Common myeloid progenitor, CD34-positive (primary cell): ENCODE measurements at regions not wholly inside any gene's neighbourhood (a gene's known extent, or its start where the extent isn't known, plus 50 kb on each side); places are given as distances from the start of the nearest gene placed in this dataset.

Experiments used
- CTCF ChIA-PET: fragments of 350-600 bp; sonication (Branson Sonifier 250); formaldehyde crosslinking; loops from one replicate; lab custom pipeline; 2021; ENCODE audit warnings: antibody characterized with exemption; lab: Charles Lee
- POLR2A ChIA-PET: fragments of 350-600 bp; sonication (Branson Sonifier 250); formaldehyde crosslinking; loops from one replicate; lab custom pipeline; 2021; ENCODE audit warnings: antibody characterized with exemption; lab: Charles Lee
- DNase-seq, 3 donors: peaks; one replicate each; pipeline versions ENCODE4 v3.0.0 to v3.0.0-alpha.2; 2013
- H3K27ac ChIP-seq, 2 experiments: 1 replicate in 1 of 2; 2 replicates in 1 of 2; pipeline ENCODE4 v1.7.0; 2013; ENCODE audit warnings: inconsistent platforms in 2 of 2, low read length in 2 of 2, mild to moderate bottlenecking in 2 of 2, low read depth in 1 of 2, moderate library complexity in 1 of 2; ENCODE audit not compliant: severe bottlenecking in 2 of 2, insufficient read depth in 1 of 2, poor library complexity in 1 of 2
- H3K27me3 ChIP-seq, 5 experiments: replicated peaks in 2 of 5; 1 replicate in 3 of 5; 2 replicates in 2 of 5; pipeline versions ENCODE4 v1.6.1 to v1.7.0; 2013; ENCODE audit warnings: low read length in 4 of 5, mild to moderate bottlenecking in 2 of 5, moderate library complexity in 2 of 5, inconsistent platforms in 1 of 5; ENCODE audit not compliant: insufficient read depth in 5 of 5, control insufficient read depth in 4 of 5
- H3K36me3 ChIP-seq, 4 experiments: 1 replicate in 2 of 4; 2 replicates in 2 of 4; pipeline versions ENCODE4 v1.6.1 to v1.7.0; 2013; ENCODE audit warnings: low read length in 3 of 4, control low read depth in 1 of 4, mild to moderate bottlenecking in 1 of 4; ENCODE audit not compliant: control insufficient read depth in 4 of 4, insufficient read depth in 4 of 4
- H3K4me1 ChIP-seq, 4 experiments: 1 replicate in 3 of 4; 2 replicates in 1 of 4; pipeline versions ENCODE4 v1.6.1 to v1.7.1; 2013; ENCODE audit warnings: low read length in 3 of 4, mild to moderate bottlenecking in 3 of 4, control low read depth in 1 of 4, inconsistent platforms in 1 of 4, moderate library complexity in 1 of 4; ENCODE audit not compliant: control insufficient read depth in 4 of 4, insufficient read depth in 4 of 4; ENCODE audit errors: control extremely low read depth in 1 of 4
- H3K4me3 ChIP-seq, 7 experiments: 1 replicate in 4 of 7; 2 replicates in 3 of 7; pipeline versions ENCODE4 v1.5.1 to v1.7.0; 2013; ENCODE audit warnings: mild to moderate bottlenecking in 7 of 7, low read length in 6 of 7, moderate library complexity in 6 of 7, inconsistent platforms in 2 of 7, low read depth in 2 of 7, control low read depth in 1 of 7; ENCODE audit not compliant: insufficient read depth in 4 of 7, control insufficient read depth in 1 of 7; ENCODE audit errors: extremely low read depth in 1 of 7
- H3K9me3 ChIP-seq, 5 experiments: 1 replicate in 4 of 5; 2 replicates in 1 of 5; pipeline versions ENCODE4 v1.6.1 to v1.7.1; 2013; ENCODE audit warnings: low read length in 4 of 5, mild to moderate bottlenecking in 2 of 5, inconsistent platforms in 1 of 5, low read depth in 1 of 5, moderate library complexity in 1 of 5; ENCODE audit not compliant: control insufficient read depth in 4 of 5, insufficient read depth in 2 of 5; ENCODE audit errors: control extremely low read depth in 1 of 5
- WGBS: methylation state at CpG from one replicate; pipeline ENCODE4 v1.1.5; 2013; ENCODE audit not compliant: insufficient coverage; 5-methylcytosine and 5-hydroxymethylcytosine counted together

- Histone ChIP-seq H3K4me3 (no peak overlapping the region), H3K9me3 (no peaks in the 10 kb centered on the region), H3K4me1 (no peaks in the 10 kb centered on the region), H3K27me3 (peaks cover 0 to 2% (median 0%) of the 10 kb centered on the region in 5 experiments), H3K36me3 (no peaks in the 10 kb centered on the region), H3K27ac (no peak overlapping the region)
- ChIA-PET POLR2A (no interaction called here), CTCF (no interaction called here)
- DNase-seq, result no peak
- WGBS, result no CpG with 5 or more reads among the region's 1 CpG
Observed at GRCh38 chr4:163077680-163078079, 89.0 kb downstream of the NAF1 start.

- no peak overlapping the region for H3K4me3 ChIP-seq
- WGBS, result no CpG with 5 or more reads among the region's 4 CpGs
- H3K4me1 ChIP-seq, result no peaks in the 10 kb centered on the region
- H3K27me3 ChIP-seq, result no peaks in the 10 kb centered on the region
- no peaks in the 10 kb centered on the region for H3K9me3 ChIP-seq
- H3K27ac ChIP-seq, result no peak overlapping the region
- DNase-seq, result no peak
- CTCF ChIA-PET, result no interaction called here
- H3K36me3 ChIP-seq, result no peaks in the 10 kb centered on the region
- POLR2A ChIA-PET, result no interaction called here
Observed at GRCh38 chr4:163072222-163072621, 94.5 kb downstream of the NAF1 start.

- no peaks in the 10 kb centered on the region for H3K9me3 ChIP-seq
- CTCF ChIA-PET, result no interaction called here
- POLR2A ChIA-PET, result no interaction called here
- no peak for DNase-seq
- H3K27me3 ChIP-seq, result no peaks in the 10 kb centered on the region
- H3K27ac ChIP-seq, result no peak overlapping the region
- no peaks in the 10 kb centered on the region for H3K36me3 ChIP-seq
- no peak overlapping the region for H3K4me3 ChIP-seq
- no peaks in the 10 kb centered on the region for H3K4me1 ChIP-seq
Observed at GRCh38 chr4:163071308-163071707, 95.4 kb downstream of the NAF1 start.

GRCh38 chr4:163070023-163070422 lies 96.7 kb downstream of the NAF1 start:
- ChIA-PET CTCF (interaction anchor here (1.2 kb wide), 1 partner anchor 9 kb away, joined by 4 read pairs; no protein-coding TSS in a partner anchor), POLR2A (no interaction called here)
- 100% methylated on average over 1 of the region's 2 CpGs for WGBS
- H3K4me3 ChIP-seq, result no peak overlapping the region
- H3K27me3 ChIP-seq, result no peaks in the 10 kb centered on the region
- H3K4me1 ChIP-seq, result no peaks in the 10 kb centered on the region
- no peak overlapping the region for H3K27ac ChIP-seq
- no peak for DNase-seq
- no peaks in the 10 kb centered on the region for H3K36me3 ChIP-seq
- H3K9me3 ChIP-seq, result no peaks in the 10 kb centered on the region

GRCh38 chr4:163063891-163064290 lies 102.8 kb downstream of the NAF1 start:
- H3K4me1 ChIP-seq, result no peaks in the 10 kb centered on the region
- WGBS, result 100% methylated on average over 1 of the region's 3 CpGs
- H3K27ac ChIP-seq, result no peak overlapping the region
- H3K4me3 ChIP-seq, result no peak overlapping the region
- no peaks in the 10 kb centered on the region for H3K27me3 ChIP-seq
- ChIA-PET POLR2A (no interaction called here), CTCF (no interaction called here)
- no peak for DNase-seq
- no peaks in the 10 kb centered on the region for H3K9me3 ChIP-seq
- no peaks in the 10 kb centered on the region for H3K36me3 ChIP-seq

GRCh38 chr4:163048447-163048846 lies 118.2 kb downstream of the NAF1 start:
- H3K27ac ChIP-seq, result no peak overlapping the region
- no CpG with 5 or more reads among the region's 3 CpGs for WGBS
- no peaks in the 10 kb centered on the region for H3K36me3 ChIP-seq
- no peak overlapping the region for H3K4me3 ChIP-seq
- no peaks in the 10 kb centered on the region for H3K9me3 ChIP-seq
- POLR2A ChIA-PET, result no interaction called here
- H3K27me3 ChIP-seq, result peaks cover 0 to 5% (median 0%) of the 10 kb centered on the region in 5 experiments
- peak in 2 of 3 donors; percentile 15 to 33 for DNase-seq
- CTCF ChIA-PET, result no interaction called here
- H3K4me1 ChIP-seq, result no peaks in the 10 kb centered on the region

- Histone ChIP-seq H3K36me3 (no peaks in the 10 kb centered on the region), H3K27ac (no peak overlapping the region), H3K4me1 (no peaks in the 10 kb centered on the region), H3K4me3 (no peak overlapping the region), H3K27me3 (peaks cover 0 to 3% (median 0%) of the 10 kb centered on the region in 5 experiments), H3K9me3 (peaks cover 0 to 2% (median 0%) of the 10 kb centered on the region in 5 experiments)
- no peak for DNase-seq
- ChIA-PET POLR2A (no interaction called here), CTCF (interaction anchor here (0.9 kb wide), 1 partner anchor 29 kb away, joined by 3 read pairs; no protein-coding TSS in a partner anchor)
- WGBS, result 100% methylated on average over 2 of the region's 3 CpGs
Observed at GRCh38 chr4:163042306-163042705, 124.4 kb downstream of the NAF1 start.
